ENCODE measurements at regions not wholly inside any gene's neighbourhood (a gene's known extent, or its start where the extent isn't known, plus 50 kb on each side); places are given as distances from the start of the nearest gene placed in this dataset.

GRCh38 chr13:89169951-89170350, 1498.8 kb downstream of the SLITRK5 start:
- TF ChIP-seq, protein P1, sequence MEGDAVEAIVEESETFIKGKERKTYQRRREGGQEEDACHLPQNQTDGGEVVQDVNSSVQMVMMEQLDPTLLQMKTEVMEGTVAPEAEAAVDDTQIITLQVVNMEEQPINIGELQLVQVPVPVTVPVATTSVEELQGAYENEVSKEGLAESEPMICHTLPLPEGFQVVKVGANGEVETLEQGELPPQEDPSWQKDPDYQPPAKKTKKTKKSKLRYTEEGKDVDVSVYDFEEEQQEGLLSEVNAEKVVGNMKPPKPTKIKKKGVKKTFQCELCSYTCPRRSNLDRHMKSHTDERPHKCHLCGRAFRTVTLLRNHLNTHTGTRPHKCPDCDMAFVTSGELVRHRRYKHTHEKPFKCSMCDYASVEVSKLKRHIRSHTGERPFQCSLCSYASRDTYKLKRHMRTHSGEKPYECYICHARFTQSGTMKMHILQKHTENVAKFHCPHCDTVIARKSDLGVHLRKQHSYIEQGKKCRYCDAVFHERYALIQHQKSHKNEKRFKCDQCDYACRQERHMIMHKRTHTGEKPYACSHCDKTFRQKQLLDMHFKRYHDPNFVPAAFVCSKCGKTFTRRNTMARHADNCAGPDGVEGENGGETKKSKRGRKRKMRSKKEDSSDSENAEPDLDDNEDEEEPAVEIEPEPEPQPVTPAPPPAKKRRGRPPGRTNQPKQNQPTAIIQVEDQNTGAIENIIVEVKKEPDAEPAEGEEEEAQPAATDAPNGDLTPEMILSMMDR (IDR thresholded peaks at IDR 0.05; ENCODE audit: low read depth, low read length): no peak
- no peak for TF ChIP-seq EZH2phosphoT487 (IDR thresholded peaks at IDR 0.05; ENCODE audit: low read depth)

All from OCI-LY3 (cell line).